LoVo (cell line): ENCODE measurements at regions not wholly inside any gene's neighbourhood (a gene's known extent, or its start where the extent isn't known, plus 50 kb on each side); places are given as distances from the start of the nearest gene placed in this dataset.

Source experiments
- DNase-seq: peaks from one replicate; pipeline ENCODE4 v3.0.0-alpha.2; 2016; ENCODE audit warnings: low spot score

DNA sequence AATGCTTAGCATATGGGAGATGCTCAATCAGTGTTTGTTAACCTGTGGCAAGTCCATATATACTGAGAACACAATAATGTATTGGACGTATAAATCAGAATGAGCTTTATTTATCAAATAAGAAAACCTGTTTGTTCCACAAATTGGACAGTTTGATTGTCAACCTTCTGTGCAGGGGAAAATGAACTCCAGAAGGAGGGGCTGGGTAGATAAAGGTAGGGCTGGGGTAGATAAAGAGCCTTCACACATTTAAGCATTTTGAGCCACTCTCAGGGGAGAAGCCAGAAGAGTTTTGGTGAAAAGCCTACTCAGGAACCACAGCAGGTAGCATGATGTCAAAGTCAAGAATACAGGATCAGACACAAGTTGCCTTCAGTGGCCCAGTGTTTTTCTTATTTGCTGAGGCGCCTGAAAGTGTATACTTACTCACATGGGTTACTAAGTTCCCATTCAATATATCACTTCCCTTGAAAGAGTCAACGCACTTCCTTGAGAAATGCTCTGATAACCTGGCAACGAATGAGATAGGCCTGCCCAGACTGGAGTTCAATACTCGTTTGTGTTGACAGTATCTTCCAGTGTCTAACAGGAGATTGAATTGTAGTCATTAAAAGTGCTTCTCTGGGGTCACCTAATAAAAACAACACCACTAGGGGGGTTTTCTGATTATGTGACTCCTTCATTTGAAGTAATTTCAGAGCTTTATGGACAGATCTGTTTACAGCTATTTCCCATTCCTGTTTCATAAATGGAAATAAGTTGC lies 263.9 kb upstream of the CITED2 start:
- no peak for DNase-seq

GRCh38 chr6:139637766-139638165 lies 263.3 kb upstream of the CITED2 start:
- DNase-seq = no peak

GRCh38 chr6:139636391-139636790 lies 261.9 kb upstream of the CITED2 start:
- DNase-seq = no peak

DNA sequence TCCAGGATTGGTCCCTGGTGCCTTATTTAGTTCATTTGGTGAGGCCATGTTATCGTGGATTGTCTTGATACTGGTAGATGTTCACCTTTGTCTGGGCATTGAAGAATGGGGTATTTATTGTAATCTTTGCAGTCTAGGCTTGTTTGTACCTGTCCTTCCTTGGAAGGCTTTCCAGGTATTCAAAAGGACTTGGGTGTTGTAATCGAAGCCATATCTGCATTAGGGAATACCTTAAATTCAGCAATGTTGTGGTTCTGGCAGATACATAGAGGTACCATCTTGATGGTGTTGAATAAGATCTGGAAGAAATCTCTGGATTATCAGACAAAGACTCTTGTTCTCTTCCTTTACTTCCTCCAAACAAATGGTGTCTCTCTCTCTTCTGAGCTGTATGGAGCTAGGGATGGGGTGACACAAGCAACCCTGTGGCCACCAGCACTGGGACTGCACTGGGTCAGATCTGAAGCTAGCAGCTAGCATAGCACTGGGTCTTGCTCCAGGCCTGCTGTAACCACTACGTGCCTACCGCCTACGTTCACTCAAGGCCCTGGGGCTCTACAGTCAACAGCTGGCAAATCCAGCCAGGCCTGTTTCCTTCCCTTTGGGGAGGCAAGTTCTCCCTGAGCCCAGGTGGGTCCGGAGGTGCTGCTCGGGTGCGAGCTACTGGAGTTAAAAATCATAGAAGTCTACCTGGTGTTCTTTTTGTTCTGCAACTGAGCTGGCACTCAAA lies 261.1 kb upstream of the CITED2 start:
- no peak for DNase-seq

- DNase-seq = no peak
Measured at GRCh38 chr6:139632840-139633239, 258.4 kb upstream of the CITED2 start.

GRCh38 chr6:139628270-139628669 lies 253.8 kb upstream of the CITED2 start:
- DNase-seq = no peak

DNA sequence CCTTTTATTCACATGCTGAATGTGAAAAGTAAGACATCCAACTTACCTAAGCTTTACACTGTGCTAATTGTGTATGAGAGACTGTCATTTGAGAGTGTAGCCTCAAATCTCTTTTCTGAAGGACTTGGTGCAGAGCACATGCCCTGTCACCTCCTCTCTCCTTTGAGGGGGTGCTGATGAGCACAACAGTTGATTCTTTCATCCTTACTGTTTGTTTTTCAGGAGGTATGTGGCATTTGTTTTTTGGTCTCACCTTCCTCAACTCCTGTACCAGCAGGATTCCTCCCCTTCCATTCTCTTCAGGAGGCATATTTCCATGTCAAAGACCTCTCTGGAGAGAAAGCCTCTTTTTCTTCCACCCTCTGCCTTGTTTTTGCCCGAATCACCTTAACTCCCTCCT lies 252.6 kb upstream of the CITED2 start:
- no peak for DNase-seq

- no peak for DNase-seq
Measured at GRCh38 chr6:139625998-139626975, 251.8 kb upstream of the CITED2 start.

DNA sequence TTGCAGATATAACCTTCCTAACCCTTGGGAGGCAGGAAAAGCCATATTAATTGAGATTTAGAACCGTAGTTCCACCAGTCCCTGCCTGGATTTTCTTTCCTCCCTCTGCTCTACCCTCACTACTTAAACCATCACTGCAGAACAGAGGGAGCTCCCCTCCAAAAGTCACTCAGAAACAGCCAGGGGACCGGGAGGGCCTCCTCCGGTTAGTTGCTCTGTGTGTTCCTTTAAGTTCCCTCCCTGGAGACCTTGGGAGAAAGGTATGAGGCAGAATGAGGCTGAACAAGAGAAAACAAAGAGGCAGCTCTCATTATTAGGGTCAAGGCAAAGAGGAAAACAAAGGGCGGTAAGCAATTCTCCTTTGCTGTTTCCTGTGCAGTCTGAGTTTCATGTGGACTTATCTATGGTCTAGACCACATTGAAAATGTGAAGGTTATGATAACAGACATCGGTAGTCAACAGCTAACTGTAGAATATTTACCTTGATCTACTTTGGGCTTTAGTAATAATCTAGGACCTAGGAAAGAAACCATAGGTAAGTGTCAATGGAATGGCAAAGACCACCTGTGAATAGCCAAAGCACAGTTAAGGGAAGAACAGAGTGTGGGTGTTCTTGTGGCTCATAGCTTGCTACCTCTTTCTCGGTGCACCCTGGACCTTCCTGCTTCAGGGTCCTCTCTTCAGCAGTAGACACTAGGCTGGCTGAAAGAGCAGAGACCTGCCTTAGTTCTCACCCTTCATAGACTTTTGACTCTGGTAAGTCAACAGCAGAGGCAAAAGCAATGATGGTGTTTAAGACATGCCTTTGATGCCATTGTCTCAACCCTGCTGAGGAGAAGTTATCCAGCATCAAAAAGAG lies 250.9 kb upstream of the CITED2 start:
- no peak for DNase-seq

DNA sequence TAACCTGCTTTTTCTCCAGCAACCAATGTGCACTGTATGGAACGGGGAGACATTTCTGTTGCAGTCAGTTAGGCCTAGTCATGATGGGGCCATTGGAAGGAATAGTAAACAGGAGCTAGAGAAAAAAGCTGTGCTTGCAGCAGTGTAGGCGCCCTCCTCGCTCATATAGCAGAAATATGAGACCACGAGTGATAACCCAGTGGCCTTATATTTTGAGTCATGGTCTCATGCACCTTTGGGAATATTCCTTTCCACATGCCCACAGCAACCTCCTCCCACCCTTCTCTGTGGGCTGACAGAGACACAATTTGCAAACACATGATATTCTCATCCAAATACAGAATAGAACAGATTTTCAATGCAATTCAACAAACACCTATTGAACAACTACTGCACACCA lies 248.9 kb upstream of the CITED2 start:
- no peak for DNase-seq

GRCh38 chr6:139613496-139613895 lies 239.0 kb upstream of the CITED2 start:
- no peak for DNase-seq

GRCh38 chr6:139612135-139612465 lies 237.7 kb upstream of the CITED2 start:
- no peak for DNase-seq

DNA sequence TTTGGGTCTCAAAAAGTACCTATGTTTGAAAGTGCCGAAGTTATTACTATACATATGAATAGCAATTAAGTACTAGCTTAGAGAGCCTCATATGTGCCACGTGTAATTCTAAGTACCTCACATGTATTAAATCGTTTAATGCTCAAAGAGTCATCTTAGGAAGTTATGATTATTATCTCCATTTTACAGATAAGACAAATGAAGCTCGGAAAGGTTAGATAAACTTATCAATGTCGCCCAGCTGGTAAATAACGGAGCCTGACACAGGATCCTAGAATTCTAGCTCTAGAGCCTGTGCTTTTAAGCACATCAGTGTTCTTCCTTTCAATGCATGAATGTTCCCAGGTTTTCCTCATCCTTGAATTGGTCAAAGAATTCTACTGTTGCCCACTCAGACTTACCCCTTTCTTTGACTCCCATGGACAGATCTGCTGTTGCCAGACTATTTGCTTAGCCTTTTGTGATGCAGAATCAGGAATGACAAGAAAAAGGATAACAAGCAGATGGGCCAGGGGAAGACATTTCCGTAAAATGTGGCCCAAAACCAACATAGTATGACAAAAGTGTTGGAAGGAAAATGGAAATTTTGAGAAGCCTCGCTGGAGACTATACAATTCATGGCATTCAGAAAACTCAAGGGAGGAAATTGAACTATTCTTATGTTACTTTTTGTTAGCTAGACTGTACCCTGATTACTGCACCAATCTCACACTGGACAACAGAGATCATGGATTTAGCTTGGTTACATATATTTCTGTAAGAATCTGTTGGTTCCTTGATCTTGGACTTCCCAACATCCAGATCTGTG lies 237.1 kb upstream of the CITED2 start:
- DNase-seq = no peak

- DNase-seq = no peak
Measured at GRCh38 chr6:139608466-139609261, 234.2 kb upstream of the CITED2 start.

DNA sequence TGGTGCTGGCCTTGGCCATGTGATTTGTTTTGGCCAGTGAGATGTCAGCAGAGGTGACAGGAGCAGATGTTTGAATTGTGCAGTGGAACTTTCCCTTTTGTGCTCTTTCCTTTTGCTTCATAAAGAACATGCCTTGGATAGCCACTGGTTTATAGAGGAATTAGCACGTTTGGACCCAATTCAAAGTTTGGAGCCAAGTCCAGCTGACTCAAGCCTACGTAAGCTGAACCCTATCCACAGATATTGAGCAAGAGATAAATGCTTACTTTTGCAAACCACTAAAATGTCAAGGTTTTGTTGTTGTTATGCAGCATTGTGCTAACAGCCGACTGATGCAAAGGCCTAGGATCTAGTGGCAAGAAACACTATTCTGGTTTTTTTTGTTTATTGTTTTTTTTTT lies 230.9 kb upstream of the CITED2 start:
- no peak for DNase-seq

DNA sequence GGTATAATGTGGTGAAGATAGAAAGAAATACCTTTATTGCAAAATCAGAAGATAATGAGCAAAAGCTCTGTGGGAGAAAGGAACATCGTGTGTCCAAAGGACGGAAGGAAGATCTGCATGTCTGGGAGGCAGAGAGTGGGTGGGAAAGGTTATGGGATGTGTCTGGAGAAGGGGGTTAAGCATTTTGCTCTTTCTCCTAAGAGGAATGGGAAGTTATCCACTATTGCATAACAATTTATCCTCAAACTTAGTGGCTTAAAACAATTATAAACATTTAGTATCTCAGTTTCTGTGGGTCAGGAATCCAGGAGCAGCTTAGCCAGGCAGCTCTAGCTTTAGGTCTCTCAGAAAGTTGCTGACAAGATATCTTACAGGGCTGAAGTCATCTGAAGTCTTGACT lies 229.1 kb upstream of the CITED2 start:
- no peak for DNase-seq

DNA sequence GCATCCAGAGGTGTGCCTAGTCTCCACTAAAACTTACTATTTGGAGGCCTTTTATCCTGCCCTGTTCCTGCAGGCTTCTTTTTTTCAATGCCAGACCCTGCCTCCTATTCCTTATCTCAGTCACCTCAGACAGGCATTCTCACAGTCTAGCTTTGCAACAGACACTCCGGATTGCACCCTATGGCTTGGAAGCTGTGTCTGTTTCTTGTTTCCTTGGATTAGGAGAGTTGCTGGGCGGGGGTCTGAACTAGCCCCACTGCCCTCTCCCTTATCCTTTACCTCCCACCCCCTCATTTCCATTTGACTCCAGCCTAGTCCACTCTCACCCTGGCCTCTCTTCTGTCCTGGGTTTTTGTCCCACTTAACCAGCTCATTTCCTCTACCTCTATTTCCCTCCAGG lies 228.1 kb upstream of the CITED2 start:
- no peak for DNase-seq

DNA sequence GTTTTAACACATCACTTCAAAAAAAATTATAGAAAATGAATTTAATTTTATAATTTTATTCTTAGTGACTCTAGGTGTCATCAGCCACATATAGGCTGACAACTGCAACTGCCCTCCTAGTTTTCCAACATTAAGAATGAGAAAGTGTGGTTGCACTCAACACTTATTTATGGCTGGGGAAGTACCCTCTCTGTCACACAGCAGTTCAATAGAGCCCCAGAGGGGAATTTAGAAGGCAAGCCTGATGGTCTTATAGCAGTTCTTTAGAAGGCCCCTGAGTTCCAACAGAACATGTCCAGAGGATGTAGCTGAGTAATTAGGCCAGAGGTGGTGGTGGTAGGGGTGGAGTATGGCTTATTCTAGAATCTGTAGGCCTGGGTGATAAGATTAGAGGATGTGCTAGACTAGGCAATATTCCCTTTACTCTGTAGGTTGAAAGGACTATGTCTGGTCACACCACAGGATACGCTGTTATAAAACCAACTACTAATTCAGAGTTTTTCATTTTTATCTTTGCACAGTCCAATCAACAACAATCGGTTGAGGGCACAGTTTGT lies 226.5 kb upstream of the CITED2 start:
- DNase-seq = no peak

DNA sequence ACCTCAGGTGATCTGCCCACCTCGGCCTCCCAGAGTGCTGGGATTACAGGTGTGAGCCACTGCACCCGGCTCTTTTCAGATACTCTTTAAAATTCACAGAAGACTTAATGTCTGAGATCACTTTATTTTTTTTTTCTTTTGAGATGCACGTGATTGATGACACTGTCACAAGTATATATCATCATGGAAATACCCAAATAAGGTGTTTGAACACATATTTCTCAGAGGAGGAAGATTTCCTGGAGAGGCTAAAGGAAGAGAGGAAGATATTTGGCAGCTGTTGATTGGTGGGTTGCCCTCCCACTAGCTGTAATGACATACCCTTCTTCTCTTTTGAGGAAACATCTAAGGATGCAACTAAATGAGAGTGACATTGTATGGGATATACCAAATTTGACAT lies 225.9 kb upstream of the CITED2 start:
- DNase-seq = no peak
